Loucy (cell line): ENCODE measurements at regions not wholly inside any gene's neighbourhood (a gene's known extent, or its start where the extent isn't known, plus 50 kb on each side); places are given as distances from the start of the nearest gene placed in this dataset.

ENCODE experiments used
- H2AFZ ChIP-seq: fragments of 200-600 bp; sonication (generic); 2 replicates; pipeline ENCODE4 v1.6.0; 2016; ENCODE audit warnings: antibody characterized with exemption, mild to moderate bottlenecking, low read length, moderate library complexity
- H3F3A ChIP-seq: fragments of 200-600 bp; 2 replicates; pipeline ENCODE4 v1.6.0; 2016; ENCODE audit warnings: antibody characterized with exemption, low read depth, mild to moderate bottlenecking
- H3K27me3 ChIP-seq: fragments of 200-600 bp; sonication (generic); 2 replicates; pipeline ENCODE4 v1.6.1; 2014; ENCODE audit warnings: low read length, mild to moderate bottlenecking; ENCODE audit not compliant: insufficient read depth, poor library complexity, severe bottlenecking
- H3K36me3 ChIP-seq: fragments of 200-600 bp; sonication (generic); 2 replicates; pipeline ENCODE4 v1.6.1; 2016; ENCODE audit warnings: low read length; ENCODE audit not compliant: insufficient read depth
- H3K4me1 ChIP-seq: fragments of 200-600 bp; sonication (generic); 2 replicates; pipeline ENCODE4 v1.5.1; 2014; ENCODE audit warnings: low read length, mild to moderate bottlenecking; ENCODE audit not compliant: insufficient read depth, poor library complexity, severe bottlenecking
- H3K4me2 ChIP-seq: fragments of 200-600 bp; sonication (generic); 2 replicates; pipeline ENCODE4 v1.6.0; 2014; ENCODE audit warnings: antibody characterized with exemption, low read length, low read depth, mild to moderate bottlenecking; ENCODE audit not compliant: poor library complexity, severe bottlenecking
- H3K4me3 ChIP-seq: fragments of 200-600 bp; sonication (generic); 2 replicates; pipeline ENCODE4 v1.5.1; 2014; ENCODE audit warnings: low read length, mild to moderate bottlenecking, mixed read lengths; ENCODE audit not compliant: poor library complexity, severe bottlenecking
- H3K79me2 ChIP-seq: fragments of 200-600 bp; sonication (generic); 2 replicates; pipeline ENCODE4 v1.6.1; 2014; ENCODE audit warnings: low read length; ENCODE audit not compliant: insufficient read depth
- H3K9ac ChIP-seq: fragments of 200-600 bp; sonication (generic); 2 replicates; pipeline ENCODE4 v1.6.0; 2014; ENCODE audit warnings: mild to moderate bottlenecking, low read depth, low read length, moderate library complexity; ENCODE audit not compliant: poor library complexity, severe bottlenecking
- H3K9me2 ChIP-seq: fragments of 200-600 bp; sonication (generic); replicated peaks from 2 replicates; pipeline ENCODE4 v1.6.1; 2016; ENCODE audit warnings: low read depth, low read length, mixed read lengths
- H3K9me3 ChIP-seq: fragments of 200-600 bp; sonication (generic); 2 replicates; pipeline ENCODE4 v1.6.1; 2014; ENCODE audit warnings: mild to moderate bottlenecking, antibody characterized with exemption, low read length, low read depth; ENCODE audit not compliant: insufficient read depth
- H4K20me1 ChIP-seq: fragments of 200-600 bp; sonication (generic); 2 replicates; pipeline ENCODE4 v1.6.0; 2014; ENCODE audit warnings: antibody characterized with exemption, low read length, mild to moderate bottlenecking; ENCODE audit not compliant: insufficient read depth, poor library complexity, severe bottlenecking
- CTCF ChIP-seq: fragments of 200-600 bp; sonication (generic); conservative IDR thresholded peaks from 2 replicates; pipeline ENCODE4 v1.5.1; 2014; ENCODE audit warnings: mild to moderate bottlenecking, antibody characterized with exemption, low read length
- EZH2phosphoT487 ChIP-seq: fragments of 200-600 bp; IDR thresholded peaks from 2 replicates; pipeline ENCODE4 v1.6.1; 2018; ENCODE audit warnings: antibody characterized with exemption, mild to moderate bottlenecking, moderate library complexity, borderline replicate concordance

GRCh38 chr18:75679331-75679730 is 251.8 kb upstream of the SMIM21 start:
- Histone ChIP-seq H4K20me1 (no peaks in the 10 kb centered on the region), H3K79me2 (no peaks in the 10 kb centered on the region), H3K4me3 (no peak overlapping the region), H3F3A (no peaks in the 10 kb centered on the region), H3K36me3 (no peaks in the 10 kb centered on the region), H3K4me2 (no peak overlapping the region), H3K9ac (no peak overlapping the region), H3K4me1 (no peaks in the 10 kb centered on the region), H3K27me3 (no peaks in the 10 kb centered on the region), H3K9me2 (no peaks in the 10 kb centered on the region), H3K9me3 (no peaks in the 10 kb centered on the region), H2AFZ (no peak overlapping the region)
- TF ChIP-seq EZH2phosphoT487 (no peak), CTCF (no peak)

- no peaks in the 10 kb centered on the region for H3K27me3 ChIP-seq
- no peaks in the 10 kb centered on the region for H3K9me2 ChIP-seq
- H2AFZ ChIP-seq: no peak overlapping the region
- H3K4me2 ChIP-seq: no peak overlapping the region
- H4K20me1 ChIP-seq: no peaks in the 10 kb centered on the region
- no peaks in the 10 kb centered on the region for H3K9me3 ChIP-seq
- H3K79me2 ChIP-seq: no peaks in the 10 kb centered on the region
- TF ChIP-seq EZH2phosphoT487: no peak
- no peak for TF ChIP-seq CTCF
- no peak overlapping the region for H3K9ac ChIP-seq
- no peaks in the 10 kb centered on the region for H3F3A ChIP-seq
- H3K4me3 ChIP-seq: no peak overlapping the region
- no peaks in the 10 kb centered on the region for H3K4me1 ChIP-seq
- H3K36me3 ChIP-seq: no peaks in the 10 kb centered on the region
These were observed 251.1 kb upstream of the SMIM21 start for GRCh38 chr18:75678627-75679026.

- H3K9me2 ChIP-seq: no peaks in the 10 kb centered on the region
- TF ChIP-seq EZH2phosphoT487 (no peak), CTCF (no peak)
- H3K9me3 ChIP-seq: no peaks in the 10 kb centered on the region
- no peak overlapping the region for H3K4me3 ChIP-seq
- no peaks in the 10 kb centered on the region for H3K36me3 ChIP-seq
- no peaks in the 10 kb centered on the region for H3F3A ChIP-seq
- H3K4me1 ChIP-seq: no peaks in the 10 kb centered on the region
- H4K20me1 ChIP-seq: no peaks in the 10 kb centered on the region
- no peaks in the 10 kb centered on the region for H3K27me3 ChIP-seq
- H3K79me2 ChIP-seq: no peaks in the 10 kb centered on the region
- no peak overlapping the region for H3K4me2 ChIP-seq
- H2AFZ ChIP-seq: no peak overlapping the region
- H3K9ac ChIP-seq: no peak overlapping the region
These were observed 250.4 kb upstream of the SMIM21 start for GRCh38 chr18:75677696-75678455.
